Activated effector memory CD4-positive, alpha-beta T cell treated with Interleukin-2 at 50 U/mL for 16 hours (primary cell): ENCODE measurements at regions not wholly inside any gene's neighbourhood (a gene's known extent, or its start where the extent isn't known, plus 50 kb on each side); places are given as distances from the start of the nearest gene placed in this dataset.

ENCODE experiments used
- DNase-seq: peaks from one replicate; pipeline ENCODE4 v3.0.0-alpha.2; 2020

- DNase-seq = no peak
These were observed 55.4 kb upstream of the RAB11FIP2 start for GRCh38 chr10:118102121-118102520.

GRCh38 chr10:118101501-118101900 is 54.8 kb upstream of the RAB11FIP2 start:
- no peak for DNase-seq
